Stimulated activated CD4-positive, alpha-beta T cell treated with anti-CD3 and anti-CD28 coated beads, Interleukin-4, amount 100 ng/mL, for 4 hours (primary cell): ENCODE measurements at regions not wholly inside any gene's neighbourhood (a gene's known extent, or its start where the extent isn't known, plus 50 kb on each side); places are given as distances from the start of the nearest gene placed in this dataset.

ENCODE experiments used
- DNase-seq, 2 experiments: peaks; one replicate each; pipeline ENCODE4 v3.0.0-alpha.2; 2020

GRCh38 chr13:31965361-31966066, 66.1 kb upstream of the FRY start:
- DNase-seq = no peak

- DNase-seq = no peak
Observed at GRCh38 chr13:31967155-31967554, 64.4 kb upstream of the FRY start.

GRCh38 chr13:31968473-31968872, 63.1 kb upstream of the FRY start:
- no peak for DNase-seq

GRCh38 chr13:31970231-31970930, 61.2 kb upstream of the FRY start:
- no peak for DNase-seq

GRCh38 chr13:31972453-31972852, 59.1 kb upstream of the FRY start:
- no peak for DNase-seq

- no peak for DNase-seq
Observed at GRCh38 chr13:31978021-31978420, 53.6 kb upstream of the FRY start.

- no peak for DNase-seq
Observed at GRCh38 chr13:31980830-31981229, 50.7 kb upstream of the FRY start.
